Activated T-helper 2 cell treated with anti-CD3 and anti-CD28 coated beads, Interferon-gamma antibody, Interleukin-2, Interleukin-4, amounts not matched to agents 10 μg/mL and 5 μg/mL and 100 μg/mL, durations not matched to agents 14 hours and 24 hours and 36 hours (primary cell): ENCODE measurements at regions not wholly inside any gene's neighbourhood (a gene's known extent, or its start where the extent isn't known, plus 50 kb on each side); places are given as distances from the start of the nearest gene placed in this dataset.

Experiments used
- DNase-seq: peaks from one replicate; pipeline ENCODE4 v3.0.0; 2021; ENCODE audit warnings: low spot score
- H3K27ac Mint-ChIP-seq: one replicate; pipeline ENCODE4 v1.8.0; 2021; ENCODE audit warnings: mixed read lengths
- H3K27me3 Mint-ChIP-seq: one replicate; pipeline ENCODE4 v1.8.0; 2021; ENCODE audit warnings: low read depth, mixed read lengths
- H3K36me3 Mint-ChIP-seq: one replicate; pipeline ENCODE4 v1.8.0; 2021; ENCODE audit warnings: low read depth, mixed read lengths
- H3K4me1 Mint-ChIP-seq: one replicate; pipeline ENCODE4 v1.8.0; 2021; ENCODE audit warnings: low read depth, mixed read lengths
- H3K4me3 Mint-ChIP-seq: one replicate; pipeline ENCODE4 v1.8.0; 2021; ENCODE audit warnings: low read depth, mild to moderate bottlenecking, moderate library complexity, mixed read lengths
- H3K9me3 Mint-ChIP-seq: one replicate; pipeline ENCODE4 v1.8.0; 2021; ENCODE audit warnings: mixed read lengths
- intact Hi-C: fragments of 100-400 bp; cut with micrococcal nuclease; formaldehyde crosslinking; loops from one replicate; pipeline ENCODE4 v1.15.1; 2023

DNA sequence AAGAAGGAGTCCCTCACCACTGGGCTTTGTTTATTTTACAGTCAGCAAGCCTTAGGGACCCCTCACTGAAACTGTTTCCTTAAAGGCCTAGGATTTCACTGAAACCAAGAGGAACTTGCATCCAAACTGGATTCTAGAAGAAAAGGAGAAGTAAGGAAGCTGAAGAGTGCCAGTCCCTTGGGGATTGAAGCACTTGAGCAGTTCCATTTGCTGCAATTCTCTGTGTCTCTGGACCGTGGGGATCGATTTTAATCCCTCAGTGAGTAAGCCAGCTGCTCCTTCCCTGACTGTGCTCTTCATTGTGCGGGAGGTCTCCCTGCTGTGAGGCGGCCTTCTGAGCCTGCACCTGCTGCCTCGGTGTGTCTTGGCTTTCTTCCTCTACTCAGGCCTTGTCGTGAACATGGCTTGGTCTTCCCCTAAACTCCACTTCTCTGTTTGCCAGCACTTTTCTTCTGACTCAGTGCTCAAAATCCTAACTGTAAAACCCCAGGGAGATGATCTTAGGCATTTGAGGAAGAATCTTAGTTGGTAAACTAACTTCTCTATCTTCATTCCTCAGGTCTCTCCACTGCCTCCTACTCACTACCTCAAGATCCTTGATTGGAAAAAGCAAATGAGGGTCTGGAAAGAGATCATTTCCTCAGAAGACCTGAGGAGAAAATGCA, 132.6 kb downstream of the SLC38A6 start:
- intact Hi-C loops: no loop called here
- no peak for DNase-seq
- H3K4me3 Mint-ChIP-seq: no peak overlapping the region
- H3K36me3 Mint-ChIP-seq: peaks cover 3% of the 10 kb centered on the region
- no peak overlapping the region for H3K27ac Mint-ChIP-seq
- H3K4me1 Mint-ChIP-seq: no peaks in the 10 kb centered on the region
- no peaks in the 10 kb centered on the region for H3K27me3 Mint-ChIP-seq
- peaks cover 18% of the 10 kb centered on the region for H3K9me3 Mint-ChIP-seq

DNA sequence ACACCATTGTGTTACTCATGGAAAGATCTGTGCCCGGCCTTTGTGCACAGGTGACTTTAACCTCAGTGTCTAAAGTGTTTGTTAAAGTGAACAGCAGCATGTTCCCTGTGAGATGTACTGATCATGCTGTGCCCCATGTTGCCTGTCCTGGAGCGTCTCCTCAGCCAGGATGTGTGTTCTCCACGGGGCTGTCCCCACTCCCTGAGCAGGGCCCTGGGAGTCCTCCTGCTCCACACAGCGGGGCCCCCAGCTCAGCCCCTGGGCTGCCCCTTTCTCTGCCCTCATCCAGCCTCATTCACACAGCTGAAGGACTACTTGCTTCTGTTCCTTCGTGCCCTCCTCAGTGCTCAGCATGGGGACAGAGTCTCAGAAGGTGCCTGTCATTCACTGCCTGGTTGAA, 131.5 kb downstream of the SLC38A6 start:
- Mint-ChIP-seq H3K9me3 (peaks cover 18% of the 10 kb centered on the region), H3K4me3 (no peak overlapping the region), H3K27me3 (no peaks in the 10 kb centered on the region), H3K4me1 (no peaks in the 10 kb centered on the region), H3K27ac (no peak overlapping the region), H3K36me3 (peaks cover 3% of the 10 kb centered on the region)
- intact Hi-C loops: no loop called here
- no peak for DNase-seq

DNA sequence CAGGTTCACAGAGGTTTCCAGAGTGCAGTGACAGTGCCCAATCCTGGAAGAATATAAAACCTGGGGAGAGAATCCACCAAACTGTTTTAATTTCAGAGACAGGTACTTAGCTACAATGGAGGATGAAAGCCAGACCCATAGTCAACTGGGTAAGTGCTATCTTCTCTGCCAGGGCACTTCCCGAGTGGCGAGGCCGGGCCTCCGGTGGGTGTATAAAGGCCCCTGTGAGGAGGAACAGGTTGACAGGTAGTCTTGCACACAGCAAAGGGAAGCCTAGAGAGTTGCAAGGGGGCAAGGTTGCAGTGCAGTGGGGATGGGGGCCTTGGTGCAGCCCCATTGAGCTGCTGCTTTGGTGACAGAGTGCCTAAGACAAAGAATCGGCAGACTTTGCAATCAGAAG, 130.7 kb downstream of the SLC38A6 start:
- DNase-seq: no peak
- peaks cover 3% of the 10 kb centered on the region for H3K36me3 Mint-ChIP-seq
- peaks cover 18% of the 10 kb centered on the region for H3K9me3 Mint-ChIP-seq
- no peaks in the 10 kb centered on the region for H3K4me1 Mint-ChIP-seq
- H3K27ac Mint-ChIP-seq: no peak overlapping the region
- no peak overlapping the region for H3K4me3 Mint-ChIP-seq
- intact Hi-C loops: no loop called here
- no peaks in the 10 kb centered on the region for H3K27me3 Mint-ChIP-seq

DNA sequence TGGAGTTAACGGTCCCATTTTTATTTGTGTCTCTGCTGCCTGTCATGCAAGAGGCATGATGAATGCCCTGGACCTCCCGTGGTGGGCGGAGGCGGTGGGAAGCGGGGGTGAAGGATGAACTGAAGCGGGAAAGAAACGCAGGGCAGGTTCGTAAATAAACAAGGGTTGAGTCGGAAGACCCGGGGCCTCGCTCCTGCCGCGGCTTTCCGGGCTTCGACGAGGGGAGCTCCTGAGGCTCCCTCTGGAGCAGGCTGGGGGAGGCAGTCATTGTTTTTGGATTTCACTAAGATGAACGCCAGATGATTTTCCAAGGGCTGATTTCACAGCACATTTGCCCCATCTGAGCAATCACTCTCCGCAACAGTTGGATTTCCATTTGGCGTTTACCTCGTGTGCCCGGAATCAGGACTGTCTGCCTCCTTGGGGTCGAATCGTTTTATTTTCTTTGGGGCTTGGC, 130.2 kb downstream of the SLC38A6 start:
- no peak overlapping the region for H3K27ac Mint-ChIP-seq
- H3K36me3 Mint-ChIP-seq: peaks cover 3% of the 10 kb centered on the region
- intact Hi-C loops: no loop called here
- H3K4me3 Mint-ChIP-seq: no peak overlapping the region
- H3K27me3 Mint-ChIP-seq: no peaks in the 10 kb centered on the region
- no peak for DNase-seq
- peaks cover 18% of the 10 kb centered on the region for H3K9me3 Mint-ChIP-seq
- H3K4me1 Mint-ChIP-seq: no peaks in the 10 kb centered on the region

DNA sequence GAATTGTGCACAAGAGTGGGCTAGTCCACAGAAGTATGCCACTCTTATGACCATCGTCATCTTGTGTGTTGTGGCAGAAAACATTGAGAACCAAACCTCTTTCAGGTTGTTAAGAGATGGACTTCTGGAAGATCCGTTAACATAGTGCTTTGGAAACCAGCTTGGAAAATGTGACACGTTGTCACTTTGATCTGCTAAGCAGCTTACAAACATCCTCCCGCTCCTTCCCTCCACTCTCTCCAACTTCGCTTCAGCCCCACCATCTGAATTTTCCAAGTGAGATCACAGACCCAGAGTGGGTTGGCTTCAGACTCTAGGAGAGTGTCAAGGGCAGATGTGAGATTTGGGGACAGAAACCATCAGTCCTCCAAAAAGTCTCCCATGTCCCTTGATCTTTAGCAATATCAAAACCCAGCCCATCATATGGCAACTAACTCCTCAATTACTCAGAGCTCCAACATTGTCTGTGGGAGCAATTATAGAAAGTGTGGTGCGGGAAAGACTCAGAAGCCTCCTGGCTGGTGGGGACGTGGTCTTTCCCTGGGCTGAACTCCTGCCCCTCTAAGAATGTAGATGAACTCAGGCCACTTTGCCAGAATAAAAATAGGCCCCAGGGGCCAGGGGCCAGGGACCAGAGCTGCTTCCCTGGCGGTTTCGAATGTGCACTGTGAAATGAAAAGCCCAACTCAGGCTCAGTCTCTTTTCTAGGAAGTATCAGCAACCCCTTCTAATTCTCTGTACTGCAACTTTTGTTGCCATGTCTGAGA, 129.5 kb downstream of the SLC38A6 start:
- H3K4me3 Mint-ChIP-seq: no peak overlapping the region
- intact Hi-C loops: no loop called here
- peaks cover 3% of the 10 kb centered on the region for H3K36me3 Mint-ChIP-seq
- H3K9me3 Mint-ChIP-seq: peaks cover 18% of the 10 kb centered on the region
- no peaks in the 10 kb centered on the region for H3K27me3 Mint-ChIP-seq
- no peak for DNase-seq
- H3K4me1 Mint-ChIP-seq: no peaks in the 10 kb centered on the region
- no peak overlapping the region for H3K27ac Mint-ChIP-seq

DNA sequence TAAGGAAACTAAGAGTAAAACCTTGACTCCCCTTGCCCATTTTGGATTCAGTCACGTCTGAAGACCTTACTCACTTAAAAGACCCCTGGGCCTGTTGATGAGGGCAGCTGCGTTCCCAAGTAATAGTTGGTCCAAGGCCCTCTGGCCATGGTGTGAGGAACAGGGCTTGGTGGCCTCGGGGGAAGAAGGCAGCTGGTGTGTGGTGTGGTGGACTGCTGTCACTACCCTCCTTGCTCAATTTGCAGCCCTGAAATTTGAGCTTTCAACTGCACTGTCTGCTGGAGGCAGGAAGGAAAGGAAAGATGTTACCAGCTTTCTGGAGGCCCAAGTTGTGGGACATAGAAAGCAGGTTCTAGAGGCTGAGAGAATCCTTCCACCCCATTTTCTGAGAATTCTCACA, 128.2 kb downstream of the SLC38A6 start:
- Mint-ChIP-seq H3K9me3 (peaks cover 13% of the 10 kb centered on the region), H3K27me3 (no peaks in the 10 kb centered on the region), H3K36me3 (no peaks in the 10 kb centered on the region), H3K27ac (no peak overlapping the region), H3K4me3 (no peak overlapping the region), H3K4me1 (peaks cover under 1% of the 10 kb centered on the region)
- intact Hi-C loops: no loop called here
- no peak for DNase-seq

DNA sequence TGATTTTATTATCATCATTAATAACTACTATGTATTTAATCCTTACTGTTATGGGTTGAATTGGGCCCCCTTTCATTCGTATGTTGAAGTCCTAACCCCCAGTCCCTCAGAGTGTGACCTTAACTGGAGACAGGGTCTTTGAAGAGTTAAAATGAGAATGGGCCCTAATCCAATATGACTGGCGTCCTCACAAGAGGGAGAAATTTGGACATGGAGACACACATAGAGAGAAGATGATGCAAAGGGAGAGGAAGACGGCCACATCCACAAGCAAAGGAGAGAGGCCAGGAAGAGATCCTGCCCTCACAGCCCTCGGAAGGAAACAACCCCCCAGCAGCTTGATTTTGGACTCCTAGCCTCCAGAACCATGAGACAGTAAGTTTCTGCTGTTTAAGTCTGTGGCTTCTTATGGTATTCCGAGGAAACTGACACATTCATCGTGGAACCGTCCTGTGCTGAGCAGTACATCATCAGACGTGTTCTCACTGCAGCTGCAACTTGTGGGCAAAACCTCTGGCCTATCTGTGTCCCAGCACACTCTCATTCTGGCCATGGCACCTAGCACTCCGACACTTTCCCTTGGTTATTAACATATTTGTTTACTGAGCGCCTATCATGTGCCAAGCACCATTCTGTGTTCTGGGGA, 127.6 kb downstream of the SLC38A6 start:
- Mint-ChIP-seq H3K27ac (no peak overlapping the region), H3K27me3 (no peaks in the 10 kb centered on the region), H3K4me3 (no peak overlapping the region), H3K36me3 (peaks cover 3% of the 10 kb centered on the region), H3K9me3 (peaks cover 8% of the 10 kb centered on the region), H3K4me1 (peaks cover 7% of the 10 kb centered on the region)
- intact Hi-C loops: no loop called here
- no peak for DNase-seq

DNA sequence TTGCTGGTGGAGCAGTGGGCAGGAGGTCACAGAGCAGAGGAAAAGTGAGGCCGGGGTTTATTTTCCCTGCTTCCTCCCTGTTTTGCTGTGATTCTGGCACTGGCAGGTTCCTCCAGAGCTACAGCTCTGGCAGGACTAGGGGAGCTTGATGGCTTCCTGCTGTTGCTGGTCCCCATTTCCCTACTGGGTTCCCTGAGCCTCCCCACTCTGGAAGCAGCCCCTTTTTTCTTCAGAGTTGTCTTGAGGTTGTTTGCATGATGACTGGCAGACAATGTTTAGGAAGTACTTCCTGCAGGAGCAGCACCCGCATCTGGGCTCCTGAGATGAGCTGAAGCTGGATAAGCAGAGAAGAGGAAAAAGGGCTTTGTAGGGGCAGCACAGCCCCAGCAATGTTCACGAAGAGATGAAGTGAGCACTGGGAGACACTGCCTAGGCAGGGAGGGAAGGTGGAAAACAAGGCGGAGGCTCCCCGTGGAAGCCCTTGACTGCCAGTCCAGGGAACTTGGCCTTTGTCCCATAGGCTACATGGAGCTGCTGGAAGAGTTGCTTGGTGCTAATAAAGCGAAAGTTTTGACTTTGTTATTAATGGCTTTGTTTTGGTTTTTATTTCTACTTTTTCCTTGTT, 126.9 kb downstream of the SLC38A6 start:
- Mint-ChIP-seq H3K9me3 (peaks cover 8% of the 10 kb centered on the region), H3K36me3 (peaks cover 3% of the 10 kb centered on the region), H3K4me1 (peaks cover 12% of the 10 kb centered on the region), H3K27ac (no peak overlapping the region), H3K27me3 (no peaks in the 10 kb centered on the region), H3K4me3 (no peak overlapping the region)
- no peak for DNase-seq
- intact Hi-C loops: no loop called here

DNA sequence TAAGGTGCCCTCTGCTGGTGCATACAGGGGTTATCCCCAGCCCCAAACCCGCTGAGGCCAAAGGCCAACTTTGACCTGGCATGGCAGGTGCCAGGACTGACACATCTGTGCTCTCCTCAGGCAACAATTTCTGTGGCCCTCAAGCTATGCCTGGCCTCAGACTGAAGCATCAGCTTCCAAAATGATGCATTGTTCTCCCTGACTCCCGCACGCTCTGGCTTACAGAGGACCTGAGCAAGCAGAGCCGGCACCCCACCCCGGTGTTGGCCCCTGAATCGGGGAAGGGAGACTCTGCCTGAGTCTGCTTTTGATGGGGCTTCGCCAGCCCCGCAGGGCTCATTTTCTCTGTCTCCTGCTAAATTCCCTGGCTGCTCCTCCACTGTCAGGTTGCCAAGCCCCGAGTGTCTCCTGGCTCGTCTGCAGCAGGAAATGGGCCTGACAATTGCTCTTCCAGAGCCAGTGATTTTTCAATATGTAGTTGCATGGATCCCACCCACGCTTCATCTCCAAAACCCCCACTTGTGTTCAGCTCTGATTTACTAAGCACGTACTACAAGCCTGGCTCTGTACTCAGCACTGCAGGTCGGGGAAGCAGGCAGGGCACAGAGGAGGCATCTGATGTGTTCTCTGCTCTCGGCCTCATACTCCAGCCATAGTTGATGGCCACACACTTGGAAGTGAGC, 126.1 kb downstream of the SLC38A6 start:
- intact Hi-C loops: no loop called here
- no peaks in the 10 kb centered on the region for H3K27me3 Mint-ChIP-seq
- H3K27ac Mint-ChIP-seq: no peak overlapping the region
- peaks cover 21% of the 10 kb centered on the region for H3K4me1 Mint-ChIP-seq
- no peak for DNase-seq
- H3K36me3 Mint-ChIP-seq: peaks cover 3% of the 10 kb centered on the region
- H3K4me3 Mint-ChIP-seq: no peak overlapping the region
- H3K9me3 Mint-ChIP-seq: peaks cover 8% of the 10 kb centered on the region

DNA sequence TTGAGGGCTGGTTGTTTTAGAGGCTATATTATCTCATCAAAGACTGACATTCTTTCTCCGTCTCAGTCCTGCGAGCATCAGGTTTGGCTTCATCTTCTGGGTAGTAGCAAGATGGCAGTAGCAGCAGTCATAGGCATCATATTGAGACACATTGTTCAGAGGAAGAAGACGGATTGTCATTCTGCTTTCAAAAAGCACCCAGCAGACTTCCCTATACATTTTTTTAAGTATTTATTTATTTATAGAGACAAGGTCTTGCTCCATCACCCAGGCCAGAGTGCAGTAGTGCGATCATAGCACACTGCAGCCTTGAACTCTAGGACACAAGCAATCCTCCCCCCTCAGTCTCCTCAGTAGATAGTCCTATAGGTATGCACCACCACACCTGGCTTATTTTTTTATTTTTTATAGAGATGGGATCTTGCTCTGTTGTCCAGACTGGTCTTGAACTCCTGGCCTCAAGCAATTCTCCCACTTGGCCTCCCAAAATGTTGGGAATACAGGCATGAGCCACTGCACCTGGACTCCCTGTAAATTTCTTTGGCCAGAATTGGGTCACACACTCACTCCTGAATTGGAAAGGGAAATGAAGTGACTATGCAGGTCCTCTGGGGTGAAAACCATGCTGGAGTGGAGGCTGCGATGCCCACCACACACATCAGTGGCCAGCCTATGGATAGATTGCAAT, 125.4 kb downstream of the SLC38A6 start:
- intact Hi-C loops: no loop called here
- Mint-ChIP-seq H3K4me1 (peaks cover 25% of the 10 kb centered on the region), H3K27me3 (no peaks in the 10 kb centered on the region), H3K36me3 (peaks cover 3% of the 10 kb centered on the region), H3K27ac (no peak overlapping the region), H3K9me3 (peaks cover 8% of the 10 kb centered on the region), H3K4me3 (no peak overlapping the region)
- no peak for DNase-seq

DNA sequence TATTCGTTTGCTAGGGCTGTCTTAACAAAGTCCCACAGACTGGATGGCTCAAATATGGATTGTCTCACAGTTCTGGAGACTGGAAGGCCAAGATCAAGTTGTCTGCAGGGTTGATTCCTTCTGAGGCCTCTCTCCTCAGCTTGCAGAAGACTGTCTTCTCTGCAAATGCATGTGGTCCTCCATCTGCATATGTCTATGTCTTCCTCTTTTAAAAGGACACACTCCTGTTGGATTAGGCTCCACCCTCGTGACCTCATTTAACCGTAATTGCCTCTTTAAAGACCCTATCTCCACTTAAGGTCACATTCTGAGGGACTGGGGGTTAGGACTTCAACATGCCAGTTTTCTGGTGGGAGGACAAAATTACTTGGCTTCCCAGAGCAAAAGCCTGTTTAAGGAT, 123.3 kb downstream of the SLC38A6 start:
- DNase-seq: no peak
- H3K27ac Mint-ChIP-seq: no peak overlapping the region
- intact Hi-C loops: loop anchor here (5.0 kb wide), 1 partner anchor 343 kb away; no protein-coding TSS in a partner anchor

More for the DNA sequence above, 123.3 kb downstream of the SLC38A6 start:
- Mint-ChIP-seq H3K9me3 (peaks cover 14% of the 10 kb centered on the region), H3K4me3 (no peak overlapping the region), H3K27me3 (no peaks in the 10 kb centered on the region), H3K36me3 (peaks cover 3% of the 10 kb centered on the region), H3K4me1 (peaks cover 32% of the 10 kb centered on the region)
